GM21390 (cell line): ENCODE measurements at regions not wholly inside any gene's neighbourhood (a gene's known extent, or its start where the extent isn't known, plus 50 kb on each side); places are given as distances from the start of the nearest gene placed in this dataset.

ENCODE experiments used
- ATAC-seq: cut with Tn5 transposase; IDR thresholded peaks from one replicate; pipeline ENCODE4 v1.9.1; 2021; ENCODE audit not compliant: unreplicated experiment

DNA sequence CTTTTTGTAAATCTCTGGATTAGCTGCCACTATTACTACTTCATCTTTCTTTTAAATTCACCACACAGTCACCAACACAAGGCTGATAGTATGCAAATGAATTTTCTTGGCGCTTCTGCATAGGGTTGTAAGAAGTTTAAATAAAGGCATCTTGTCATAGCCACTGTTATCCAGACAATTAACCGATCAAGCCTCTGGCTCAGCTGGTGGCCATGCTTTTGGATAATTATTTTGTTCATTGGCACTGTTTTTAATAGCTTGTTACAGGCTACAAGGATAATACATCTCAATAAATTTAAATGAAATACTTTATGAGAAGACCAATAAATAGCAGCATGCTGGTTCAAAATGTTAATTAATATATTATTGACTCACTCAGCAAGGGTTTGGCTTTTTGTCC lies 1261.0 kb downstream of the FAM181B start:
- no peak for ATAC-seq

GRCh38 chr11:81470446-81470845 lies 1263.2 kb downstream of the FAM181B start:
- no peak for ATAC-seq

GRCh38 chr11:81459766-81460306 lies 1273.8 kb downstream of the FAM181B start:
- ATAC-seq: no peak

DNA sequence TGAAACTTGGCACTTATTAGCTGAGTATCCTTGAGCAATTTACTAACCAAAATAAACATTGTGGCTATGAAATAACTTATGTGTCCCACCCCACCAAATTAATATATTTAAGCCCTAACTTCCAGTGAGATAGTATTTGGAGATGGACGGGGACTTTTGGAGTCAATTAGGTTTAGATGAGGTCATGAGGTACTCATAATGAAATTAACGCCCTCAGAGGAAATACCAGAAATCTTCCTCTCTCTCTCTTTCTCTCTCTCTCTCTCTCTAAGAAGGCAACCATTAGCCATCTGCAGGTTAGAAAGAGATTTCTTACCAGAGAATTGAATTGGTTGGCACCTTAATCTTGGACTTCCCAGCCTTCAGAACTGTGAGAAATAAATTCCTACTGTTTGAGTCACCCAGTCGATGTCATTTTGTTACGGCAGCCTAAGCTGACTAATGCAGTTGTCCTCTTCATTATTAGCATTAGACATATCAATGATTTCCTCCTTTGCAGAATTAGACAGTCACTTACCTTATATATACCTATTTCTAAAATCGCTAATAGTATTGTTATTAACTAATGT lies 1284.0 kb downstream of the FAM181B start:
- ATAC-seq: no peak

DNA sequence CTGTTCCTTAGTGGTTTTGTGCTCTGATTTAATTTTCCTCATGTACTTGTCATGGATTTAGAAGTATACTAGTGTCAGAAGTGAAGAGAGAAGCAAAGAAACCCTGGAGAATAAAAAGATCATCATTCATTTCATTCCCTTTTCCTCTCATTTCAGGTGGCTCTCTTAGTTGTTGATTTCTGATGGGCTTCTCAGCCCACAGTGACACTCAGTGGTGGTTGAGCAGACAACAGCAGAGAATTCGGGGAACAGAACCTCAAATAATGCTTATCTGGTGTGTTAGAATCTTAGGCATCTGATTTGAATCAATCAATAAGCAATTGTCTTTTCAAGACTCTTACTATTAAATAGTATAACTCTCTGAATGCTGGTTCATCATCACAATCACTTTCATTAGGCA lies 1289.4 kb downstream of the FAM181B start:
- ATAC-seq: no peak

DNA sequence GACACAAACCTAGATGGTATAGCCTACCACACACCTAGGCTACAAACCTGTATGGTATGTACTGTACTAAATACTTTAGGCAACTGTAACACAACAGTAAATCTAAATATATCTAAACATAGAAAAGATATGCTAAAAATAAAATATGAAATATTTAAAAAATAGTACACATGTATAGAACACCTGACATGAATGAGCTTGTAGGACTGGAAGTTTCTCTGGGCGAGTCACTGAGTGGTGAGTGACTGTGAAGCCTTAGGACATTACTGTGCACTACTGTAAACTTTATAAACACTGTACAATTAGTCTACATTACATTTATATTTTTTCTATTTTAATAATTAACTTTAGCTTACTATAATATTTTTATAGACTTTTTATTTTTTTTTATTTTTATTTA lies 1301.3 kb downstream of the FAM181B start:
- ATAC-seq: no peak

DNA sequence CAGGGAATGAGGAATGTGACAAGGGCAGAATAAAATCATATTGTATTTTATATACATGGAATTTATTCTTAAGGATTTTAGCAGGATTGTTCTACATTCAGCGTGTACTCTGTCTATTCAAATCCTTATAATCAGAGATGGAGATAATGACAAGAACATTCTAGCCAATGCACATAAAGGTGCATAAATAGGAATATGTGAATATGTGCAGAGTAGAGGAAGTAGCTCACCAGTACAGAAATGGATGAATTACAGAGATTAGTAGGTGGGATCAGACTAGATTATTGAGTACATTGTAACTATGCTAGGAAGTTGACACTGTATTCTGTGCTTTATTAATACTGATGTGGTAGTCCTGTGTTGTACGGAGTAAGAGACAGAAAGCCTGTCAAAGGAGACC lies 1308.8 kb downstream of the FAM181B start:
- ATAC-seq: no peak

DNA sequence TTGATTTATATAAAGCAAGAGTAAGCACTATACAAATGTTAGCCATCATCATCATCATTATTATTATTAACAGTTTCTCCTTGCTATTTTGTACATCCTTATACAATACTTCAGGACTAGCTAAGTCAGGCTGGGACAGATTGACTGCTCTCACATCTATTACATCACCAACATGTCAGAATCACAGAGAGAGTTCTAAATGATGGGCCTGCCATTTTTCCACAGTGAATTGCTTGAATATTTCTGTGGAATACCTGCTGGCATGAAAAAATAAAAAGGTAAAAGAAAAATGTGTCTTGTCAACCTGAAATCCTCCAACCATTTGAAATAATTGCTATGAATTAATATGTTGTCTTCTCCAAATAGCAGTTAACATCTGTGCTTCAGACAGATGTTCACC lies 1311.3 kb downstream of the FAM181B start:
- no peak for ATAC-seq

- ATAC-seq: no peak
These were observed 1312.3 kb downstream of the FAM181B start for GRCh38 chr11:81421251-81421860.

- no peak for ATAC-seq
These were observed 1312.9 kb downstream of the FAM181B start for GRCh38 chr11:81420668-81421250.

DNA sequence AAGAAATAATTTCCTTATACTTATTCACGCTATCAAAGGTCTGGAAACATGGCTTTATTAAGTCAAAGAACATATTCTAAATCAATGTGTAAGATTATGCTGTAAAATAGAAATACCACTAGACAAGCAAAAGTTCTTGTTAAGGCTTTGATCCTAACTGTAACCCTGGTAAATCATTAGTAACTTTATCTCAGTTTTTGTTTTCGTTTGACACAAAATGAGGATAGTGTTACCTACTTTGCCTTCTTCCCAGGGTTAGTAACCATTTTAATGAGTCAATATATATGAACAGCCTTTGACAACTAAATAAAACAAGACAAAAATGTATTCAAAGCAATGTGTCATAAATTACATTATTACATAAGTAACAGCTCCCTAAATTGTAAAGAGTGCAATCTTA lies 1336.3 kb downstream of the FAM181B start:
- no peak for ATAC-seq

GRCh38 chr11:81394311-81394710 lies 1339.4 kb downstream of the FAM181B start:
- ATAC-seq: no peak

- ATAC-seq: no peak
These were observed 1345.3 kb downstream of the FAM181B start for GRCh38 chr11:81388326-81388725.

GRCh38 chr11:81380395-81380794 lies 1353.3 kb downstream of the FAM181B start:
- no peak for ATAC-seq

GRCh38 chr11:81377418-81377817 lies 1356.2 kb downstream of the FAM181B start:
- ATAC-seq: no peak

DNA sequence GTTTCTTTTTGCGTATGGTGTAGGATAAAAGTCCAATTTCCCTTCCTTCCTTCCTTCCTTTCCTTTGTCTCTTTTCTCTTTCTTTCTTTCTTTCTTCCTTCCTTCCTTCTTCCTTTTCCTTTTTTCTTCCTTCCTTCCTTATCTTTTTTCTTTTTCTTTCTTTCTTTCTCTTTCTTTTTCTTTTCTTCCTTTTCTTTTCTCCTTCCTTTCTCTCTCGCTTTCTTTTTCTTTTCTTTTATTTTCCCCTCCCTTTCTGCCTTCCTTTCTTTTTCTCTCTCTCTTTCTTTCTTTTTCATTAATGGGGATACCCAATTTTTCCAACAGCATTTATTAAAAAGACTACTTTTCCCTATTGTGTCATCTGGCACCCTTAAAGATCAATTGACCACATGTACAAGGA lies 1359.7 kb downstream of the FAM181B start:
- ATAC-seq: no peak

GRCh38 chr11:81368192-81368591 lies 1365.5 kb downstream of the FAM181B start:
- no peak for ATAC-seq

DNA sequence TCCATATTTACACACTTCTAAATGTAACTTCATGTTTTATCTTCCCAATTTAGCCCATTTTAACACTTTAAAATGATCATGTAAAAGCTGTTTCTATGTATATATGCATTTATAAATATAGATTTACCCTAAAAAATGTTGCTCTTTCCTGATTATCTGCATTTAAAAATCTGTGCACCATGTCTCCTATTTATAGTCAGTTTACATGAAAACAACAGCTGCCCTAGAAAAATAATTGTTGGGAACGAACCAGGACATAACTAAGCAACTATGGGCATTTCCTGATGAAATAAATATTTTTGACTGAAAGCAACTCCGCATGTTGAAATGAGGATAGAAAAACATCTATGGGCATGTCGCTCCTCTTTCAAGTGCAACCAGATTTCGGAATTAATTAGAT lies 1368.2 kb downstream of the FAM181B start:
- ATAC-seq: no peak

DNA sequence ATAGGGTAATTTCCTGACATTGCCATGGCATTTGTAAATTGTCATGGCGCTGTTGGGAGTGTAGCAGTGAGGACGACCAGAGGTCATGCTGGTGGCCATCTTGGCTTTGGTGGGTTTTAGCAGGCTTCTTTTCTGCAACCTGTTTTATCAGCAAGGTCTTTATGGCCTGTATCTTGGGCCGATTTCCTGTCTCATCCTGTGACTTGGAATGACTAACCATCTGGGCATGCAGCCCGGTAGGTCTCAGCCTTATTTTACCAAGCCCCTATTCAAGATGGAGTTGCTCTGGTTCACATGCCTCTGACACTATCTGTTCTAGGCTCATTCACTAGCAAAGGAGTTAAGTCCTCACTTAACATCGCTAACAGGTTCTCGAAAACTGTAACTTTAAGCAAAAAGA lies 1374.2 kb downstream of the FAM181B start:
- ATAC-seq: no peak

DNA sequence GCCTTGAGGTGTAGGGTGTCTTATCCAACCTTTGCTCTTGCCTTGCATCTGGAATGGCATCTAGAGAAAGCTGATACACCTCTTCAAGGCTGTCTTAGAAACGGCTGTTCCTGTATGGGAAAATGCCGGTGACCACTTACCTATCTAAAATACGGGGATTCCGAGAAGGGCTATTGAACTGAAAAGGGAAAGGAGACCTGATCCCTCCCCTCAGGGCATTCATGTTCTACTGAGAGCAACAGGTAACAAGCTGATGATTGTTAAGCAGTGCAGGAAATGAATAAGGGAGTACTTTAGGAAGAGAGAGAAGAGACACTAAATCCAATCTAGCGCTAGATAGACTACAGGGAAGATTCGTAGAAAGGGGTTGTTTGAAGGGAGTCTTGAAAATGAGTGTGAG lies 1388.1 kb downstream of the FAM181B start:
- ATAC-seq: no peak

DNA sequence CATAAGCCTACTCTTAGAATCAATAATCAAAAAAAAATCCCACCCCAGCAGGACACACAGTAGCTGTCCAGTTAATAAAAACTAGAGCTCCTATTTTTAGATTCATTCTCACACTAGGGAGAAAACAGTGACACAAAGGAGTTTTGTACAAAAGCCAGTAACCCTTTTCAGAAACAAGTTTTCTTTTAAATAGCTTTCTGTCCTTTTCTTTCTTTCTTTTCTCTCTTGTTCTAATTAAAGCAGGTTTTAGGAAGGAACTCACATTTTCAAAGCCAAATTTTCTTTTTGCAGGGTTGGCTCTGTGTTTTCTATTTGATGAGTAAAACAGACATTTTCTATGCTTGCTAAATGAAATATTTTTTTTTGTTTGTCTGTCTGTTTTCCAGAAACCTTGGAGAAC lies 1390.7 kb downstream of the FAM181B start:
- no peak for ATAC-seq

DNA sequence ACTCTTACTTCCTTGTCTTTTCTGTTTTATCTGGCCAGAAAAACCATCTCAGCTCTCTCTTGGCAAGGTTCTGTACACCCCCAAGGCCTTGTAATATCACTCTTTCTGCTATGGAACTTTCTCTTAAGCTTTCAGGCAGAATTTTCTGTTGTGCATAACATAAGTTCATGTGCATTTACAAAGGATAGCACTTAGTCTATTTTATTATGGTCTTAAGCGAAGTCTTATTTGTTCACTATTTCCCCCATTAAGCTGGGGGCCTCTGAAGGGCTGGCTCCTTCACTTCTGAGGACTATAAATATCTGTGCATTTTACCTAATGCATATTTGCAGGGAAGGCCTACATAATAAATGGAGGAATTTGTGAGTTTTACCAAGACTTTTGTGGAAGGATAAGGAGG lies 1393.4 kb downstream of the FAM181B start:
- ATAC-seq: no peak

- ATAC-seq: no peak
These were observed 1394.1 kb downstream of the FAM181B start for GRCh38 chr11:81339521-81339920.
